ENCODE measurements at regions not wholly inside any gene's neighbourhood (a gene's known extent, or its start where the extent isn't known, plus 50 kb on each side); places are given as distances from the start of the nearest gene placed in this dataset.

- DNase-seq = no peak
These were observed 58.0 kb upstream of the ELK3 start for GRCh38 chr12:96136161-96136560.

GRCh38 chr12:96136725-96137378 lies 57.3 kb upstream of the ELK3 start:
- no peak for DNase-seq

- DNase-seq = no peak
These were observed 54.0 kb upstream of the ELK3 start for GRCh38 chr12:96140174-96140573.

GRCh38 chr12:96141216-96141912 lies 52.8 kb upstream of the ELK3 start:
- no peak for DNase-seq

GRCh38 chr12:96143392-96143791 lies 50.8 kb upstream of the ELK3 start:
- DNase-seq = no peak

- no peak for DNase-seq
These were observed 50.2 kb upstream of the ELK3 start for GRCh38 chr12:96143827-96144565.

Measured in NCI-H187 (cell line).